ENCODE measurements at regions not wholly inside any gene's neighbourhood (a gene's known extent, or its start where the extent isn't known, plus 50 kb on each side); places are given as distances from the start of the nearest gene placed in this dataset.

DNA sequence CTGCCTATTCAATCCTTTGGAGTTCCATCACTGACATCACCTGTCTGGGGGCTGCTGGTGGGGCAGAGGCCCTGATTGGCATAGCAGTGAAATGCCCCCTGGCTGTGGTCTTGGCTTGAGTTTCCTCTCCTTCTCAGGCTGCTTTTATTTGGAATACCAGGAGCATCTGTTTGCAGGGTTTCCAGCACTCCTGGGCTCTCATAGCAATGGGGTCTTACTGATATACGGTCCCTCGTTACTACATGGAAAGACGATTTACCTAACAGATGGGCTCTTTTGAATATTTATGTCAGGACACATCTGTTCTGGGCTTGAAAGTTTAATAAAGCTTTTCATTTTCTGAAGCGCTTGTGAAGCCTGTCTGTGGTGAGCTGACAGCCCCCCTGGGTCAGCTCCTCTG is 230.3 kb downstream of the SLC4A3 start:
- TF ChIP-seq LEF1 (IDR thresholded peaks at IDR 0.05; ENCODE audit: borderline replicate concordance) (no peak), SP1 (IDR thresholded peaks at IDR 0.05) (no peak), L3MBTL2 (conservative IDR thresholded peaks at IDR 0.05) (no peak), BHLHE40 (IDR thresholded peaks at IDR 0.05; ENCODE audit: borderline replicate concordance) (no peak)

Data from HEK293T (cell line).